H1 (cell line): ENCODE measurements at regions not wholly inside any gene's neighbourhood (a gene's known extent, or its start where the extent isn't known, plus 50 kb on each side); places are given as distances from the start of the nearest gene placed in this dataset.

Experiments used
- BRCA1 ChIP-seq: IDR thresholded peaks from 2 replicates; pipeline ENCODE4 v1.6.1; 2012; ENCODE audit warnings: low read depth, low read length, improper control_type of control experiment
- EP300 ChIP-seq, 2 experiments: IDR thresholded peaks; 1 replicate in 1 of 2; 2 replicates in 1 of 2; pipeline ENCODE4 v1.6.1; 2011 to 2012; ENCODE audit warnings: low read depth in 2 of 2, low read length in 2 of 2, mild to moderate bottlenecking in 2 of 2, borderline replicate concordance in 1 of 2, inconsistent platforms in 1 of 2, moderate library complexity in 1 of 2
- EZH2 ChIP-seq: fragments of 200-600 bp; sonication (generic); IDR thresholded peaks from 2 replicates; pipeline ENCODE4 v1.7.1; 2012; ENCODE audit warnings: low read depth, mild to moderate bottlenecking, moderate library complexity, low read length, inconsistent platforms; ENCODE audit not compliant: severe bottlenecking
- FOSL1 ChIP-seq: IDR thresholded peaks from 2 replicates; pipeline ENCODE4 v1.6.1; 2011; ENCODE audit warnings: mild to moderate bottlenecking, low read depth, low read length, moderate library complexity; ENCODE audit not compliant: insufficient read depth
- KDM1A ChIP-seq: fragments of 200-600, 300-600 bp; sonication (generic); IDR thresholded peaks from 2 replicates; pipeline ENCODE4 v1.7.1; 2016; ENCODE audit warnings: mild to moderate bottlenecking, low read length, borderline replicate concordance
- MAFK ChIP-seq: IDR thresholded peaks from 2 replicates; pipeline ENCODE4 v1.6.1; 2012; ENCODE audit warnings: low read depth, mild to moderate bottlenecking, improper control_type of control experiment, low read length
- NRF1 ChIP-seq: IDR thresholded peaks from 2 replicates; pipeline ENCODE4 v1.6.1; 2011; ENCODE audit warnings: mild to moderate bottlenecking, low read depth, low read length, improper control_type of control experiment
- POLR2AphosphoS5 ChIP-seq: IDR thresholded peaks from 2 replicates; pipeline ENCODE4 v1.6.1; 2011; ENCODE audit warnings: low read depth, low read length
- RAD21 ChIP-seq, 2 experiments: IDR thresholded peaks in 1 of 2; conservative IDR thresholded peaks in 1 of 2; 2 replicates each; pipeline ENCODE4 v1.6.1; 2011; ENCODE audit warnings: low read depth in 2 of 2, low read length in 2 of 2, improper control_type of control experiment in 1 of 2, inconsistent platforms in 1 of 2, mild to moderate bottlenecking in 1 of 2, moderate library complexity in 1 of 2
- SUZ12 ChIP-seq: fragments of 200-600 bp; sonication (generic); IDR thresholded peaks from 2 replicates; pipeline ENCODE4 v1.6.1; 2012; ENCODE audit warnings: mild to moderate bottlenecking, inconsistent platforms, low read length, moderate library complexity, mixed read lengths
- TF ChIP-seq, protein P1 (sequence below), 3 experiments: IDR thresholded peaks; 1 replicate in 2 of 3; 2 replicates in 1 of 3; pipeline versions ENCODE4 v1.5.1 to v1.6.1; 2011; ENCODE audit warnings: low read length in 3 of 3, mild to moderate bottlenecking in 3 of 3, inconsistent platforms in 2 of 3, low read depth in 1 of 3, moderate library complexity in 1 of 3; ENCODE audit not compliant: insufficient read depth in 1 of 3; ENCODE audit errors: control extremely low read depth in 1 of 3

DNA sequence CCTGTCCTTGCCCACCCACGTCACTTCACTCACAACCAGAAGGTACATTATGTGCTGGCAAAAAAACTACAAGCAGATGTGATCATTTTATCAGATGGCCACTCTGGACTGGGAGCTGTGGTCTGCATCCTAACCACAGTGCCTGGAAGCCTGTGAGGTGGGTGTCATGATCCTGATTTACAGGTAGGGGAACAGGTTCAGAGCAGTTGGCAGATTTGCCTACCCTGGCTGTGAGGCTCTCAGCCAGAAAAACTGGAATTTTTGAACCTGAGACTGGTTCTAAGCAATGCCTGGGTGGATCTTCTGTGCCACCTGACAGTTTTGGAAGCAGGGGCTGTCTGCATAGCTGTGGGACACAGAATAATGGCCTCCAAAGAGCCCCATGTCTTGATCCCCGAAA, 150.8 kb downstream of the SYF2 start:
- TF ChIP-seq, protein P1, sequence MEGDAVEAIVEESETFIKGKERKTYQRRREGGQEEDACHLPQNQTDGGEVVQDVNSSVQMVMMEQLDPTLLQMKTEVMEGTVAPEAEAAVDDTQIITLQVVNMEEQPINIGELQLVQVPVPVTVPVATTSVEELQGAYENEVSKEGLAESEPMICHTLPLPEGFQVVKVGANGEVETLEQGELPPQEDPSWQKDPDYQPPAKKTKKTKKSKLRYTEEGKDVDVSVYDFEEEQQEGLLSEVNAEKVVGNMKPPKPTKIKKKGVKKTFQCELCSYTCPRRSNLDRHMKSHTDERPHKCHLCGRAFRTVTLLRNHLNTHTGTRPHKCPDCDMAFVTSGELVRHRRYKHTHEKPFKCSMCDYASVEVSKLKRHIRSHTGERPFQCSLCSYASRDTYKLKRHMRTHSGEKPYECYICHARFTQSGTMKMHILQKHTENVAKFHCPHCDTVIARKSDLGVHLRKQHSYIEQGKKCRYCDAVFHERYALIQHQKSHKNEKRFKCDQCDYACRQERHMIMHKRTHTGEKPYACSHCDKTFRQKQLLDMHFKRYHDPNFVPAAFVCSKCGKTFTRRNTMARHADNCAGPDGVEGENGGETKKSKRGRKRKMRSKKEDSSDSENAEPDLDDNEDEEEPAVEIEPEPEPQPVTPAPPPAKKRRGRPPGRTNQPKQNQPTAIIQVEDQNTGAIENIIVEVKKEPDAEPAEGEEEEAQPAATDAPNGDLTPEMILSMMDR (IDR thresholded peaks at IDR 0.05; ENCODE audit: control extremely low read depth in 1 of 3, insufficient read depth in 1 of 3, low read depth in 1 of 3, low read length in 3 of 3): no peak
- TF ChIP-seq KDM1A: no peak
- no peak for TF ChIP-seq FOSL1
- TF ChIP-seq EP300 (IDR thresholded peaks at IDR 0.05; ENCODE audit: borderline replicate concordance in 1 of 2, low read depth in 2 of 2, low read length in 2 of 2): no peak
- no peak for TF ChIP-seq MAFK
- TF ChIP-seq NRF1: no peak
- TF ChIP-seq SUZ12: no peak
- no peak for TF ChIP-seq BRCA1
- TF ChIP-seq RAD21 (IDR thresholded peaks at IDR 0.05 in 1 of 2, conservative IDR thresholded peaks at IDR 0.05 in 1 of 2; ENCODE audit: low read depth in 2 of 2, low read length in 2 of 2): no peak
- no peak for TF ChIP-seq POLR2AphosphoS5
- no peak for TF ChIP-seq EZH2
